Lower leg skin (tissue), 4 donors: ENCODE measurements at regions not wholly inside any gene's neighbourhood (a gene's known extent, or its start where the extent isn't known, plus 50 kb on each side); places are given as distances from the start of the nearest gene placed in this dataset.

Source experiments
- DNase-seq, 2 donors: peaks; one replicate each; pipeline ENCODE4 v3.0.0-alpha.2; 2019; ENCODE audit warnings: low spot score in 2 of 2
- H3K4me3 ChIP-seq: fragments of 200-600 bp; sonication (generic); 2 replicates; pipeline ENCODE4 v1.5.1; 2017; ENCODE audit warnings: mild to moderate bottlenecking, low read depth; ENCODE audit not compliant: poor library complexity, severe bottlenecking
- POLR2A ChIP-seq, 2 donors: fragments of 450-650 bp; IDR thresholded peaks; one replicate each; pipeline ENCODE4 v1.6.1; 2016 to 2017; ENCODE audit warnings: antibody characterized with exemption in 2 of 2, mild to moderate bottlenecking in 1 of 2, moderate library complexity in 1 of 2
- WGBS, 2 donors: methylation state at CpG; one replicate each; pipeline ENCODE4 v1.1.5; 2018; 5-methylcytosine and 5-hydroxymethylcytosine counted together
- intact Hi-C: fragments of 100-400 bp; cut with DNase I; formaldehyde crosslinking; loops from one replicate; pipeline ENCODE4 v1.15.0; 2023; ENCODE audit warnings: low total_unique reads
- TF ChIP-seq, protein P1 (sequence below), 3 donors: fragments of 450-650 bp; IDR thresholded peaks; one replicate each; pipeline ENCODE4 v1.5.1; 2016; ENCODE audit warnings: antibody characterized with exemption in 3 of 3, mild to moderate bottlenecking in 3 of 3, moderate library complexity in 2 of 3

- H3K4me3 ChIP-seq: no peak overlapping the region
- intact Hi-C loops: no loop called here
- 60 to 64% methylated on average over 8 of the region's 8 CpGs for WGBS, 2 donors
- no peak for TF ChIP-seq POLR2A (IDR thresholded peaks at IDR 0.05)
- TF ChIP-seq, protein P1, sequence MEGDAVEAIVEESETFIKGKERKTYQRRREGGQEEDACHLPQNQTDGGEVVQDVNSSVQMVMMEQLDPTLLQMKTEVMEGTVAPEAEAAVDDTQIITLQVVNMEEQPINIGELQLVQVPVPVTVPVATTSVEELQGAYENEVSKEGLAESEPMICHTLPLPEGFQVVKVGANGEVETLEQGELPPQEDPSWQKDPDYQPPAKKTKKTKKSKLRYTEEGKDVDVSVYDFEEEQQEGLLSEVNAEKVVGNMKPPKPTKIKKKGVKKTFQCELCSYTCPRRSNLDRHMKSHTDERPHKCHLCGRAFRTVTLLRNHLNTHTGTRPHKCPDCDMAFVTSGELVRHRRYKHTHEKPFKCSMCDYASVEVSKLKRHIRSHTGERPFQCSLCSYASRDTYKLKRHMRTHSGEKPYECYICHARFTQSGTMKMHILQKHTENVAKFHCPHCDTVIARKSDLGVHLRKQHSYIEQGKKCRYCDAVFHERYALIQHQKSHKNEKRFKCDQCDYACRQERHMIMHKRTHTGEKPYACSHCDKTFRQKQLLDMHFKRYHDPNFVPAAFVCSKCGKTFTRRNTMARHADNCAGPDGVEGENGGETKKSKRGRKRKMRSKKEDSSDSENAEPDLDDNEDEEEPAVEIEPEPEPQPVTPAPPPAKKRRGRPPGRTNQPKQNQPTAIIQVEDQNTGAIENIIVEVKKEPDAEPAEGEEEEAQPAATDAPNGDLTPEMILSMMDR (IDR thresholded peaks at IDR 0.05): no peak
- DNase-seq: no peak
Measured at GRCh38 chr6:139531148-139532115, 157.0 kb upstream of the CITED2 start.

- no peak overlapping the region for H3K4me3 ChIP-seq
- DNase-seq: no peak
- intact Hi-C loops: no loop called here
- WGBS, 2 donors: 67 to 68% methylated on average over 7 of the region's 7 CpGs
- TF ChIP-seq POLR2A (IDR thresholded peaks at IDR 0.05): no peak
- TF ChIP-seq, protein P1 (IDR thresholded peaks at IDR 0.05): no peak
Measured at GRCh38 chr6:139530561-139530960, 156.1 kb upstream of the CITED2 start.

GRCh38 chr6:139529420-139529819 lies 155.0 kb upstream of the CITED2 start:
- WGBS, 2 donors: 71 to 85% methylated on average over 1 of the region's 1 CpG
- no peak for DNase-seq

GRCh38 chr6:139528471-139528870 lies 154.0 kb upstream of the CITED2 start:
- no peak overlapping the region for H3K4me3 ChIP-seq
- intact Hi-C loops: no loop called here
- TF ChIP-seq, protein P1 (IDR thresholded peaks at IDR 0.05): no peak
- TF ChIP-seq POLR2A (IDR thresholded peaks at IDR 0.05): no peak
- 88 to 89% methylated on average over 2 of the region's 2 CpGs for WGBS, 2 donors
- DNase-seq: no peak

More at GRCh38 chr6:139529420-139529819, 155.0 kb upstream of the CITED2 start:
- no peak overlapping the region for H3K4me3 ChIP-seq
- TF ChIP-seq POLR2A (IDR thresholded peaks at IDR 0.05): no peak
- TF ChIP-seq, protein P1 (IDR thresholded peaks at IDR 0.05): no peak
- intact Hi-C loops: no loop called here

GRCh38 chr6:139525415-139525814 lies 151.0 kb upstream of the CITED2 start:
- intact Hi-C loops: no loop called here
- H3K4me3 ChIP-seq: no peak overlapping the region
- TF ChIP-seq, protein P1 (IDR thresholded peaks at IDR 0.05): no peak
- no peak for TF ChIP-seq POLR2A (IDR thresholded peaks at IDR 0.05)
- WGBS, 2 donors: 53 to 55% methylated on average over 2 of the region's 2 CpGs
- no peak for DNase-seq
